Heart left ventricle (tissue), 13 donors: ENCODE measurements at regions not wholly inside any gene's neighbourhood (a gene's known extent, or its start where the extent isn't known, plus 50 kb on each side); places are given as distances from the start of the nearest gene placed in this dataset.

Experiments used
- CTCF ChIP-seq, 12 donors: fragments of 200-600 bp; sonication (generic) in 4 of 12; IDR thresholded peaks; one replicate each; pipeline versions ENCODE4 v1.5.0 to v1.8.0; 2018 to 2022; ENCODE audit warnings: antibody characterized with exemption in 12 of 12, mild to moderate bottlenecking in 5 of 12
- POLR2A ChIP-seq, 2 donors: fragments of 450-650 bp; IDR thresholded peaks; one replicate each; pipeline ENCODE4 v1.6.1; 2017; ENCODE audit warnings: antibody characterized with exemption in 2 of 2, mild to moderate bottlenecking in 2 of 2, moderate library complexity in 2 of 2
- donor health status: ischemic (EF 13 %, LVEDD 7.1; RV severe dilation, severe dysfunction).
- donor health status: DM: no; HTN: yes; CAD: no.
- donor health status: DM: no; HTN: no; CAD: no.
- donor health status: ischemic (EF 25% LVEDD 6.9; RV normal size, moderate dysfunction).
- donor health status: ischemic (EF 25% LVEDD 5.7; RV mildly dilated, moderate dysfunction).
- donor health status: ischemic (EF 35%, LVEDD 5.7; RV mildly dilated, moderate dysfunction).
- donor health status: nonischemic (EF 11% LVEDD 7.7; RV severe dilation, severe dysfunction).
- donor health status: DM: yes; HTN: yes; CAD: no.
- donor health status: PGD.
- donor health status: ischemic (EF 29% LVEDD 5.4; RV normal size, mild dysfunction).
- donor health status: nonischemic (EF 23%, LVEDD 6.1; RV moderate dilation, normal function).

GRCh38 chr9:25207402-25208195, 470.6 kb downstream of the TUSC1 start:
- TF ChIP-seq CTCF (IDR thresholded peaks at IDR 0.05) (no peak), POLR2A (IDR thresholded peaks at IDR 0.05) (no peak)
